ENCODE measurements at regions not wholly inside any gene's neighbourhood (a gene's known extent, or its start where the extent isn't known, plus 50 kb on each side); places are given as distances from the start of the nearest gene placed in this dataset.

GRCh38 chr6:81553216-81553615 lies 199.3 kb downstream of the TENT5A start:
- Histone ChIP-seq H3K27ac (no peak overlapping the region), H3K9me3 (no peaks in the 10 kb centered on the region), H3K4me3 (no peak overlapping the region), H3K36me3 (no peaks in the 10 kb centered on the region), H3K4me1 (no peaks in the 10 kb centered on the region), H3K27me3 (no peaks in the 10 kb centered on the region)
- TF ChIP-seq CTCF (IDR thresholded peaks at IDR 0.05 in 4 of 5, conservative IDR thresholded peaks at IDR 0.05 in 1 of 5) (no peak), POLR2A (IDR thresholded peaks at IDR 0.05) (no peak)
- ATAC-seq, result no peak
- no peak for DNase-seq
- in situ Hi-C loops (cut with MboI; ENCODE audit: low sequenced_read_pairs in 4 of 4) (no loop called here), intact Hi-C loops (cut with DNase I; ENCODE audit: low total_unique reads) (no loop called here)

- ATAC-seq (no peak), DNase-seq (no peak)
- H3K4me3 ChIP-seq, result no peak overlapping the region
- no peak overlapping the region for H3K27ac ChIP-seq
- in situ Hi-C loops (cut with MboI; ENCODE audit: low sequenced_read_pairs in 4 of 4), result no loop called here
- H3K9me3 ChIP-seq, result no peaks in the 10 kb centered on the region
- no peaks in the 10 kb centered on the region for H3K27me3 ChIP-seq
- no peaks in the 10 kb centered on the region for H3K4me1 ChIP-seq
- H3K36me3 ChIP-seq, result no peaks in the 10 kb centered on the region
- intact Hi-C loops (cut with DNase I; ENCODE audit: low total_unique reads), result no loop called here
- TF ChIP-seq POLR2A (IDR thresholded peaks at IDR 0.05) (no peak), CTCF (IDR thresholded peaks at IDR 0.05 in 4 of 5, conservative IDR thresholded peaks at IDR 0.05 in 1 of 5) (no peak)
Measured at GRCh38 chr6:81552644-81553043, 199.8 kb downstream of the TENT5A start.

DNA sequence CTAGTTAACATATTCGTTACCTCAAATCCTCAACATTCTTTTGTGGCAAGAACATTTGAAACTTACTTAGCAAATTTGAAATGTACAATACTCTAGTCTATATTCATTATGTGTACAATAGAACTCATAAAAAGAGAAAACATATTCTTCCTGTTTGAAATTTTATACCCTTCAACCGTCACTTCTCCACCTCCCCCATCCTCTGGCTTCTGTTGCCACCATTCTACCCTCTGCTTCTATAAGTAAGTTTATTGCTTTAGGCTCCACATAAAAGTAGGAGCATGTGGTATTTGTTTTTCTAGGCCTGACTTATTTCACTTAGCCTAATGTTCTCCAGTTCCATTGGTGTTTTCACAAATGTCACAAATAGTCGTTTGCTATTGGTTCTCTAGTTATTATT lies 205.3 kb downstream of the TENT5A start:
- no peak for ATAC-seq
- intact Hi-C loops (cut with DNase I; ENCODE audit: low total_unique reads), result no loop called here
- TF ChIP-seq CTCF (IDR thresholded peaks at IDR 0.05 in 4 of 5, conservative IDR thresholded peaks at IDR 0.05 in 1 of 5) (no peak), POLR2A (IDR thresholded peaks at IDR 0.05) (no peak)
- in situ Hi-C loops (cut with MboI; ENCODE audit: low sequenced_read_pairs in 4 of 4), result no loop called here
- Histone ChIP-seq H3K4me1 (no peaks in the 10 kb centered on the region), H3K27me3 (no peaks in the 10 kb centered on the region), H3K9me3 (no peaks in the 10 kb centered on the region), H3K4me3 (no peak overlapping the region), H3K36me3 (no peaks in the 10 kb centered on the region), H3K27ac (no peak overlapping the region)
- DNase-seq, result no peak

GRCh38 chr6:81534934-81535465 lies 217.5 kb downstream of the TENT5A start:
- no peaks in the 10 kb centered on the region for H3K4me1 ChIP-seq
- DNase-seq (no peak), ATAC-seq (no peak)
- in situ Hi-C loops (cut with MboI; ENCODE audit: low sequenced_read_pairs in 4 of 4), result no loop called here
- no peaks in the 10 kb centered on the region for H3K9me3 ChIP-seq
- no peak for TF ChIP-seq POLR2A (IDR thresholded peaks at IDR 0.05)
- TF ChIP-seq CTCF (IDR thresholded peaks at IDR 0.05 in 4 of 5, conservative IDR thresholded peaks at IDR 0.05 in 1 of 5), result no peak
- H3K27ac ChIP-seq, result no peak overlapping the region
- no peaks in the 10 kb centered on the region for H3K36me3 ChIP-seq
- intact Hi-C loops (cut with DNase I; ENCODE audit: low total_unique reads), result no loop called here
- H3K27me3 ChIP-seq, result no peaks in the 10 kb centered on the region
- H3K4me3 ChIP-seq, result no peak overlapping the region

DNA sequence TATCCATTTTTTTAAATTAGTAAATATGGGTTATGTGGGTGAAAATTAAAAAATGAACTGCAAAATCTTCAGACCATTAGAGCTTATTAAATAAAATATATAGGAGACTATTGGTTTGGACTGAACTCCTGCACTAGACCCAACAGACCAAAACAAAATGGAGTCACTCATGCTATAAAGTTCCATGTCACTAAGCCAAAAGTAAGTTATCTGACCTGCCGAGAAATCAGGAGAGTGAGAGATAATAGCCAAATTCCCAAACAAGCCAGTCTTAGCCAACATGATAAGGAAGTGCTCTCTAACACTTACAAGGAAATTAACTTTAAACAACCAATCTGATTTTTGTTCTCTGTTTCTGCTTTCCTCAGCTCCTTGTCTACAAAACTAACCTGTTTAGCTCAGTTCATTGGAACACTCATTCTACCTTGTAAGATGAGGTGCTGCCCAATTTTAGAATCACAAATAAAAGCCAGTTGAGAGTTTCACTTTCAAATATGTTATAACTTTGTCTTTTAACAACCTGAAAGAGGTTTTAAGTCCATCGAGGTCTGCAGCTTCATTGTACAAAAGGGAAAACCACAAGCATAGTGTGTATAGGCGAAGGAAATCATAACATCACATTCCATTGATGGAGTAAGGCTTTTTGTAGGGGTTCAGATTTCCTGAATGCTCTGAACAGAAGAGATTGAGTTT lies 220.5 kb downstream of the TENT5A start:
- Histone ChIP-seq H3K4me3 (no peak overlapping the region), H3K27ac (no peak overlapping the region), H3K36me3 (no peaks in the 10 kb centered on the region), H3K27me3 (no peaks in the 10 kb centered on the region), H3K4me1 (no peaks in the 10 kb centered on the region), H3K9me3 (no peaks in the 10 kb centered on the region)
- in situ Hi-C loops (cut with MboI; ENCODE audit: low sequenced_read_pairs in 4 of 4), result no loop called here
- intact Hi-C loops (cut with DNase I; ENCODE audit: low total_unique reads), result no loop called here
- ATAC-seq, result no peak
- TF ChIP-seq POLR2A (IDR thresholded peaks at IDR 0.05) (no peak), CTCF (IDR thresholded peaks at IDR 0.05 in 4 of 5, conservative IDR thresholded peaks at IDR 0.05 in 1 of 5) (no peak)
- DNase-seq, result no peak

All from gastrocnemius medialis (tissue), 4 donors.